NCI-H1092 treated with DMSO at 0.1 percent for 48 hours (cell line): ENCODE measurements at regions not wholly inside any gene's neighbourhood (a gene's known extent, or its start where the extent isn't known, plus 50 kb on each side); places are given as distances from the start of the nearest gene placed in this dataset.

ENCODE experiments used
- DNase-seq: peaks from one replicate; lab custom pipeline; 2025; lab: John Stamatoyannopoulos, UW

DNA sequence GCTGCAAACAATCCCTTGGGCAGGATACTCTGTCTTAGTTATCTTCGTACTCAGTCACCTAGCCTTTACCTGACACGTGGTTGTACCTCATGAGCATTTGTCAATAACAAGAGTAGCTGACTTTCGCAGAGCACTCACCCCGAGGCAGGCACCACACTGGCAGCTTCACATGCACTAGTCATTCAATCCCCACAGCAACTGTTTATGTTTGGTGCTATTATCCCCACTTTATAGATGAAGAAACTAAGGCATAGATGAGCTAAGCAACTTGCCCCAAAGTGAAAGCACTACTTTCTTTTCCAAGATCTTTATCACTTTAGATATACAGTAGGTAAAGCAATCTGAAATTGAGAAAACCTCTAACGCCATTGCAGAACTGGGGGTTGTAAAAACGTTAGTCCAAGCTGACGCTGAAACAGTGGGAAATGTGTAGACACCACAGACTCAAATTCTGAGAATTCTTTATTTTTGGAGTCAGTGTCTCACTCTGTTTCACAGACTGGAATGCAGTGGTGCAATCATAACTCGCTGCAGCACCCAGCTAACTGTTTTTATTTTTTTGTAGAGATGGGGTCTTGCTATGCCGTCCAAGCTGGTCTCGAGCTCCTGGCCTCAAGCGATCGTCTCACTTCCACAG, 446.0 kb downstream of the FOXO1 start:
- DNase-seq: no peak

DNA sequence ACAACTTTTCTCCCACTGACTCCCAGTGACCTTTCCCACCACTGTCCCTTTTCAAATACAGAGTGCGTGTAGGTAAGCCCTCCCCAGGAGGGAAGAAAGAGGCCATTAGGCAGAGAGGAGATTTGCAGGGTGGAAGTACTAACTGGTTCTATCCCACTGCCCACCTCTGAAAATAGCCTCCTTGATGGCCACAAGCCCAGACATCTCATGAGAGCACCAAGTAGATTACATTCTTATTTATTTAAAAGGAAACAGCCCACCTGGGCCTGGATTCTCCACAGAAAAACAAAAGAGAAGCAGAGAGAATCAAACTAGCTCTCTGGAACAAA, 445.3 kb downstream of the FOXO1 start:
- no peak for DNase-seq

DNA sequence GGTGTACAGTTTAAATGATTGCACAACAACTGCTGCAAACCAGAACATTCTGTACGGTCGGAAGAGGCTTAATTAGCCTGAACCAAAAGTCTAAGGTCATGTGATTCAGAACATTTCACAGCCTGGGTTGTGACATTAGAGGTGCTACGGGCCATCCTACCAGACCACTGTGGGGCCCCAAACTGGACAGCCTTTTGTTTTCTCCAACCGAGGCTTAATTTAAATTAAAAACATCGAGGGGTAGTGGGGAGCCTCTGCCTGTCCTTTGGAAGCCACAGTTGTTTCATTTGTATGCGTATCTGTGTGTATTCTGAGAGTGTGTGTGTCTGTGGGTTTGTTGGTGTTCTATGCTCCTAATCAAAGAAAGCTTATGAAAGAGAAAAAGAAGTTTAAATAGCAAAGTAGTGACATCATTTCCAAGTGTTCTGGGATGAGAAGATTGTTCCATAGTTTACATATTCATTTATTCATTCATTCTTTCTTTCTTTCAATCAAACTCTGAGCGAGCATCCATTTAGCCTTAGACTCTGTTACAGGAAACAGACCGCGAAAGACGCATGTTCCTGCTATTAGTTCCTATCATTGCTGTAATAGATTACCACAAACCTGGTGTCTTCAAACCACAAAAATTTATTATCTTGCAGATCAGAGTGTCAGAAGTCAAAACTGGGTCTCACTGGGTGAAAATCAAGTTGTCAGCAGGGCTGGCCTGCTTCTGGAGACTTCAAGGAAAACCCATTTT, 444.8 kb downstream of the FOXO1 start:
- no peak for DNase-seq

DNA sequence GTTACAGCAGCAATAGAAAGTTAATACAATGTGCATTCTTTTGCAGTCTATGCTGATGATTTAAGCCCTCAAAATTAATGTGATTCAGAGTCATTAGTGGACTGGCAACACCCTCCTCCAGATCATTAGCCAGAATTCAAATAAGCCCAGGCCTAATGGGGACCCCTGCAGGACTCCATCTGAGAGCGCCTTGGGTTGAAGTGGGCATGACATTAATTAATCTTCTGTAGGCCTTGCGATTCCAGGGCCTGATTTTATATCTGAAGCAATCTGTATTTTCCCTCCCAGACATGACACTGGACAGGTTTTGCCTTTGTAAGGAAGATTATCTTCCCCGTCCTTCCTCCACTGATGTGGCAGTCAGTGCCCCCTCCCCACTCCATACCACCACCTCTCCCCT, 442.9 kb downstream of the FOXO1 start:
- no peak for DNase-seq

DNA sequence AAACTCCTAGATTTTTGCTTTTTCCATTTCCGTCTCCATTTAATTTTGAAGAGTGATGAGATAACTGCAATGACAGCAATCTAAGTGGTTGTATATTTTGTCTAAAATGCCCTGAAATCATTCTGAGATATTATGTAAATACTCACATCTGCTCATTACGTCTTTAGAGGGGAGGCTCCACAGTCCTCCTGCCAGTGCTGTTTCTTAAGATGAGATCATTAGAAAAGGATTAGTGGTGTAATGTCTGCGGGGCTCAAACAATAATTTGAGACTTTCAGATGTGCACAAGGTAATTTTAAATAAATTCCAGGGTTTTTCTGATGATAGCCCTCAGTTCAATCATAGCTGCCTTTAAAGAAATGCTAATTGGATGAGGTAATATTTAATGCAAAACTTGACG, 437.9 kb downstream of the FOXO1 start:
- DNase-seq: no peak

DNA sequence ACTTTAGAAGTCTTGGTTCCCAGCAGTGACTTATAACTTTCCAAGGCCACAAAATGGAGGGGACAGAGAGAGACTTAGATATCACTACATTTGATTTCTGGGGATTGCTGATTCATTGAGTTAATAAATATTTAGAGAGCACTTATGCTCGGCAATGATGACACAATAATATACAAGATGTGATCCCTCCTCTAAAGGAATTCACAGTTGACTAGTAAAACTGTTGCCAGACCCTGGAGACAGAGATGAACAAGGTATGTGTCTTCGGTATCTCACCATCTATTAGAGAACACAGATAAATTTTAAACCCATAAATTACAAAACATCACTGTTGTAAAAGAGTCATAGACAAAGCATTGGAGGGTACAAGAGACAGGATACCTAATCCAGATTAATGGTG, 437.5 kb downstream of the FOXO1 start:
- DNase-seq: no peak

DNA sequence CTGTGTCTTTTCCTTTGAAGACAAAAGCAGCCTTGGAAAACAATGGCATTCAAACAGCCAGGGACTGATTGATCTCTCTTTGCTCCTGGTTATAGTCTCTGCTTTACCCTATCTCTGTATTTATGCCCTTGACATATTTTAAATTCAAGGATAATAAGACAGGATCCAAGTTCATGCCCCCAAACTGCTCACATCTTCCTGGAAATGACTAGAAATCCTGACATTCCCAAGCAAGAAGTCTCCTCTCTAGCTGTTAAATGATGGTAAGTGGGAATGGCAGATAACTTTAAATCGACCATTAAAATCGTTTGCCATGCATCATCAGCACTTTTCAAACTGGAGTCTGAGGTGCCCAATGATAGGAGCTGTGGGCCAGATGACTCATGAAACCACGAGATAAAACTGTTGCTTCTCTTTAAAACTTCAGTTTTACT, 435.6 kb downstream of the FOXO1 start:
- DNase-seq: no peak

DNA sequence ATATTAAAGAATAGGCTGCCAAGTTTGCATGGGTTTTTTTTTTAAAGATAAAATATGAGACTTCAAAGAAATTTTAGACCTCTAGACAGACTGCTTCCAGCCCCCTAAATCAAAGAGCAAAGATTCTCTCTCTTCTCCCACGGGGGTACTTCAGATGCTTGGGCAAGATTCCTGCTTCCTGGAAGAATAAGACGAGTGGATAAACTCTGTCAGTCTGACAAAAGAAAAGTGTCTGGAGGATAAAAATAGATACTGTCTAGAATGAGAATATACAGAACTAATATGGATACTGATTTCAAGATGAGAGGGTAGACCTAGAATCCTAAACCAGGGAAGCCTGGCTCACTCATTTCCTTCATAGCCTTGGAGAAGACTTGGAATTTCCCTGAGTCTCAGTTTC, 435.1 kb downstream of the FOXO1 start:
- no peak for DNase-seq

DNA sequence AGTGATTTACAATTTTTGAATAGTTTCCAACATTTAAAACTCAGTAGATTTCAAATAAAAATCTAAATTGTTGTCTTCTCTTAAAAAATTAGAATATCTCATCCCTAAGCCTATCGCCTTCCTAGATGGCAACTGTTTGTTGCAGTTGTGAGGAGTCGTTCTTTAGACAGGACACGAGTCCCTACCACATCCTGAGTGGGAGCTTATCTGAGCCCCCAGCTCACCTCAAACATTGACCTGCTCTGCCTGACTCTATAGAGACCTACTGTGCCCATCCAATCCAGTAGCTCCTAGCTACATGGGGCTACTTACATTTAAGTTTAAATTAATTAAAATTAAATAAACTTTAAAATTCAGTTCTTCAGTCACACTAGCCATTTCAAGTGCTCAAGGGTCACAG, 434.7 kb downstream of the FOXO1 start:
- no peak for DNase-seq

DNA sequence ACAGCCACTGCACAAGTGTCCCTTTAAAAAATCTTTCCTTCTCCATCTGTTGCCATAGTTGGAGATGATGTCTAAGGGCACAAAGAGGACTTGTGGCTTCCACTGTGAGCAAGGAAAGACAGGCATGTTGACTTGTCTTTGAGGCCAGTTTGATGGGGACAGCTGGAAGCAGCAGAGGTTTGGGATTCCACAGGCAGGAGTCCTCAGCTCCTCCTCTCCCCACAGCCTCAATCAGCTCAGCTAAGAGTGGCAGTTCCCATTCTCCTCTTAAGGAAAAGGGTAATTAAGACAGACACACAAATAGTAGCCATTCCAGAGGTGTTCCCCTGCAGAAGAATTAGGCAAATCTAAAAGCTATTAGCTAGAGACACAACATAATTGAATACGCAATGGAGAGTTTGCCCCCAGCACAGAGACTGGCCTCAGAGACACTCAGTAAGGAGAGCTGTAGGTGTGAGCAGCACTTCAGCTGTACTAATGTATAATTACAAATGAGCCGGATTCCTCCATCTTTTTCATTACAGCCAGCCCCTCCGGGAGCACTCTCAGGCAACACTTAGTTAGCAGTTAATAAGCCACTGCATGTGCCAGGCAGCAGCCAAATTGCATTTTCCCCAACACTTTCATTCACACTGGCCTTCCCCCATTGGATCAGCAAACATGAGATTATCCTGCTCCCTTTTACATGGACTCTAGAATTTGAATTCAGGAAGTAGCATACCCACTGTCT, 434.0 kb downstream of the FOXO1 start:
- no peak for DNase-seq

DNA sequence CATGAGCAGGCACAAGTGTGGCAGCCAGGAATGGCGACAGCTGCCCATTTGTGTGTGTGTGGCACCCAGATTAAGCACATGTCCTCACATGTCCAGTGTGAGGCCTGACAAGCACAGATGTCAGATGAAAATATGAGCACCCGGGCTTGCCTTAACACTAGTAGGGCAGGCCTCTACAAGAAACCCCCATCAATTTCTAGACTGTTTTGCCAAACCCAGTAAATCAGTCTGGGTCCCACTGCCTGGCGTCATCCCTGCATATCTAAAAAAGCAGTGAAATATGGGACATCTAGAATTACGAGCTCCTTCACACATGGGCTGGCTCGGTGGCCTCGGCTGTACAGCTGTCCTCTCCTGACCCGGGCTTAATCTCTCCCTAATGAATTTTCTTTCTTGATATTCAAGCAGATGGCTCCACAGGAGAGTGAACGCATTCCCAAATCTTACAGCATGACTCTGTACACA, 432.7 kb downstream of the FOXO1 start:
- DNase-seq: no peak

DNA sequence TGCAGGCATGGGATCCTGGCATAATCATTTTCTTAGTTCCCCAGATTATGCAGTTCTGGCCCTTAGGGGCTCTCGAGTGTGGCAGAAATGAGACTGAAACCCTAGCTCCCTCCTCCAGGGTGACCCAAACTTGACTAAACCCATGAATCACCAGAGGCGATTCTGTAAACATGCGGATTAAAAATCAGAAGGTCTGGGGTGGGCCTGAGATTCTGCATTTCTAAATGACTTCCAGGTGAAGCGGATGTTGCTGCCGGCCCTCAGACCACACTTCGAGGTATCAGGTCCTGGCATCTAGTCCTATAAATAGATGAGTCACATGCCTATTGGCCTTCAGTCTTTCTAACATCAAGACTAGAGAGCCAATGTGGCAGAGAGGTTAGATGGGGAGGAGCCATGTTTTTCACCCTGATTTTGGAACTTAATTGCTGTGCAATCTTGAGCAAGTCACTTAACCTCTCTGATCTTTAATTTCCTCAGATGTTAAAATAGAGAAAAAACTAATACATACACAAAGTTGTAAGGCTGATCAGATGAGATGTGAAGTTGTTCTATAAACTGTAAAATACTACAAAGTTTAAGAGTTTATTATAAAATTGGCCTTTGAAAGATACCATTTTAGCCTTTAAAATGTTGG, 431.2 kb downstream of the FOXO1 start:
- DNase-seq: no peak

DNA sequence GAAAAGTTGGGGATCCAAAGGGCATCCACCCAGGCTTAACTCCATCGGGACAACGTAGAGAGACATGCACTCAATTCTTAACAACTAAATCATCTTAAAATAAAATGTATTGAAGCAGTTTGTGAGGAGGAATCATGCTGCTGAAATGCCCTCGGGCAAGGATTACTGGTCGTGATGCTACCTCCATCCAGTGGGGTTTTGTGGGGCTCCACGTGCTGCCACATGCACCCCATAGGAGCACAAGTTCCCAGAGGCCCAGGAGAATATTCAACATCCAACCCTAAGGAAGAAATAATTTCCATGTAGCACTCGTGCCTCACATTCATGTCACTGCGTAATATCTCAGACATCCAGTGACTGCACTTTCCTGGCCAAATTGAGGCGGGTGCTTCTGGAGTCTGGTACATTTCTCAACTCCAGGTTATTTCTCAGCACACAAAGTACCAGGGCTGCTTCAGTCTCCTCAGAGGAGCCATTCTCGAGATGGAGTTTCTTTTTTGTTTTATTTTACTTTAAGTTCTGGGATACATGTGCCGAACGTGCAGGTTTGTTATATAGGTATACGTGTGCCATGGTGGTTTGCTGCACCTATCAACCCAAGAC, 429.8 kb downstream of the FOXO1 start:
- DNase-seq: no peak

DNA sequence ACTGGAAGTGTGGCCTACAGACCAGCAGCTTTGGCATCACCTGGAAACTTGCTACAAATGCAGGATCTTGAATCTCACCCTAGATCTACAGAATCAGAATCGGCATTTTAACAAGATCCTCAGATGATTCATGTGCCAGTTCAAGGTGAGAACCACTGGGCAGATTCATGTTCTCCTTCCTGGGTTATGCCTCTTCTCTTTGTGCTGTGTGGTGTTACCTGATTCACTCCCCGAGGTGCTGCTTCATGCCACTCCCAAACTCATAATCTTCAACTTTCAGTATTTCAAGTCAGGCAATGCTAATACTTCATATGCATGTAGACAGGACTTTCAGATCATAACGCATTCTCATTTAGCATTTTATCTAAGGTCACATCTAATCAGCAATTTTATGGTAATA, 427.7 kb downstream of the FOXO1 start:
- DNase-seq: no peak

DNA sequence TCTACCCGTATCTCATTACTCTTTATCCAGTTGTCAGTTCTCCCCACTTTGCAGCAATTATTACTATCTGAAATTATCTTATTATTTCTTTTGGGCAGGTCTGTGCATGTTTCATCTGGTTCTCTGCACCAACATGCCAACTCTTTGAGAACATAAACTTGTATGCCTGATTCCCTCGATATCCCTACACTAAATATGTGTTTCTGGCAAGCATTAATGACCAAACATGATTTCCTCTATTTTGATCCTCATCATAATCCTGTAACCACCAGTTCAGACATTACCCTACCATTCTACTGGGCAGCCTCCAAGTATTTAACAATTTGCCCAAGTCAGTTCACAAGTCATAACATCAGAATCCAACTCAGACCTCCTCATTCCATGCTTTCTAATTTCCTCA, 426.1 kb downstream of the FOXO1 start:
- DNase-seq: no peak

DNA sequence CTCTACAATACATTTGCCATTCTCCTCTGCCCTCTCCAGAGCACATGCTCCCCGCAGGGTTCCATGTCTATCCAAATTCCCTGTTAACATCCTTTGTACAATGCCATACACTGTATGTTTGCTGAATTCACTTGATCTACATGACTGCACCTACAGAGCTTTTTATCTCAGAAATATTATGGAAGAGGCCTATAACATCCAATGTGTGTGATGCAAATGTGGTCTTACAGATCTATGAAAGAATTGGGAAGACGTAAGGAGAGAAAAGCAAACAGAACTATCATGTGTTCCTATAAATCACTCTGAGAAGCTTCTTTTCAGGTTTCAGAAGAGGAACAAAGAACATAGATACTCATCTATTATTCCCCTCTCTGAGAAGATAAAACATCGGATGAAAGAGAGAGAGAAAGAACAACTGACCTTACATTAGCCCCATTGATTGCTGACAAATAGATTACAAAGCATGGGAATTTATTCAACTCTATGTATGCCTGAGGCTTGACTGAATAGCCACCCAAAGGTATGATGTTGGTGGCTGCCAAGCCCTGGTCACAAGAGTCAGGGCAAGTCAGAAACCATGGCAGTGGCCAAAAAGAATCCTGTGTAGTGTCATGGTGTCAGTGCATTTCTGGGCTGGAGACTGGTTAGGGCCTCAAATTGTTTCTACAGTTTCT, 425.2 kb downstream of the FOXO1 start:
- DNase-seq: no peak

DNA sequence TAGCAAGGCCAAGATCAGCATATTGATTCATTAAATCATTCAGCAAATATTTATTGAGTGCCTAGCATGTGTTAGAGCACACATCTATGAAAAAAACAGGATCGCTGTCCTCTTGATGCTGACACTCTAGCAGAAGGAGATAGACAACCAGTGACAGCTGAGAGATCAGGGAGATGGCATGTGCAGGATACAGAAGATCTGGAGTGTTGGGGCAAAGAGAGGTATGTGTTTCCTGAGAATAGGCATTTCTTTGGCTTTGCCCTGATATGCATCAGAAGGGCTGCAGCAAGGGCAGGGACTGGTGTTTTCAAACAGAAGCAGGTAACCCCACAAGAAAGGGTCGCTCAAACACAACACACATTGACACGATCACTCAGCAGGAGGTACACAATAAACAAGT, 423.4 kb downstream of the FOXO1 start:
- no peak for DNase-seq

DNA sequence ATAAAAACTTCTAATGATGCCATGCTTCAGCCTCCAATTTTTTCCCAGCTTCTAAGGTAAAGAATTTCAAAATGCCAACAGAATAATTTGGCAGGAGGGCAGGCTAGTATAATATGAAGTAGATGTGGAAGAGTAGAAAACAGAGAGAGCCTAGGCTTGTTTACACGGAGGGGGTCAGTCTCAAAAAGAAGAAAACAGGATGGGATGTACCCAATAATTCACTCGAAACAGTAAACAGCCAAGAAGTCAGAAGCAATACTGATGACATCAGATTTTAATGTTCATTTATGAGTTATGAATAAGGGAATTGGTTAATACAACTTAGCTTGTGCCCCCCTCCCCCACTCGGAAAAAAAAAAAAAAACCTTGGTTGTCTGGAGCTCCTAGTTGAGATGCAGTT, 422.5 kb downstream of the FOXO1 start:
- DNase-seq: no peak

DNA sequence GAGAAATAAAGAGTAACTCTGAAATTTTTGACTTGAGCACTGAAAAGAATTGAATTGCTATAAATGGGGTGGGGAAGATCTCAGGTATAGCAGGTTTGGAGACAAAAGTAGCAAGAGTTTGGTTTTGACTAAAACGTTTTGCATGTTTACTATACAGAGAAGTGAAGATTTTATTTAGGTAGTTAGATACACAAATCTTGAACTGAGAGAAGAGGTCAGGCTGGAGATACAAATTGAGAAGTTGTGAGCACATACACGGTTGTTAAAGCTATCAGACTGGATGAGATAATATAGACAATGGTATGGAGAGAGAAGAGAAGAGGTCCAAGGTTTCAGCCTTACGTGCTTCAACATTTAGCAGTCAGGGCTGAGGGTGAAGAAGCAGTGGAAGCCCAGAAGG, 420.9 kb downstream of the FOXO1 start:
- DNase-seq: no peak

DNA sequence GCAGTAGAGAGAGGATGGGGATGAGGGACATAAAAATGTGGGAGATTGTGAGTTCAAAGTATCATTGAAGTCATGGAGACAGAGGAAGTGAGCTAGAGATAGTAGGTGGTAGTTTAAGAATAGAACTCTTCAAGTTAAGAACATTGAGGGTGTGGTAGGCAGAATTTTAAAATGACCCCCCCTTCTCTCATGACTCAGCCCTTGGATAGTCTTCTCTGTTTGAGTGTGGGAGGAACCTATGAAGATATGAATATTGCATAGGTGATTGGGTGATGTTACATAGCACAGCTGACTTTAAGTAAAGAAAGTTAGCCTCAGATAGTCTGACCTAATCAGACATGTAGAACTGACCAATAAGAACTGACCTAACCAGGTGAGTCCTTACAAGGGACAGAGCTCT, 418.6 kb downstream of the FOXO1 start:
- DNase-seq: no peak

DNA sequence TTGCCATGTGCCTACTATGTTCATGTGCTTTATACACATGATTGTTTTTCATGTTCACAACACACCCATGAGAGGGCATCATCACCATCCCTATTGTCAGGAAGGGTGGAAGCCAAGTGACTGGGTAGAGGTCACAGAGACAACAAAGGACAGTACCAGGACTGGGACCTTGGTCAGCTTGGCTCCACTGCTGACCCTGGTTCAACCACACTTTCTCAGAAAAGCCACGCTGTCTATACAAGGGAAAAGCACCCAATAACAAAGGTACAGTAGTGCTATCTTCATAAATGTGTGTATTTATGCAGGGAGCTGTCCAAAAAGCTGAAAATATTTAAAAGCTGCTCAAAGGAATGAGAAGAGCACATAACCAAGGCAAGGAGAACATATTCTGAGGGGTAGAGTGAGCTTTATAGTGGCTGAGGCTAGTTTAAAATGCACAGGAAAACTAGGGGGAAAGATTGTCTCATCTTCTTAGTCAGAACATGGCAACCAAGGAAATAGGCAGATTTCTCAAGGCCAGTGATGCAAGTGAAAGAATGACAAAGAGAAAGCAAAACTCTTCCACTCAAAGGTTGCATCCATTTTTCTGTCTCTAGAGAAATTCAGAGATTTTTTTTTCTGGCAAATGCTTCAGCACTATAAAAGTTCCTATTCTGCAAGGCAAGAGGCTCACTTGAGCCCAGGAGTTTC, 415.0 kb downstream of the FOXO1 start:
- DNase-seq: no peak
